ENCODE measurements at regions not wholly inside any gene's neighbourhood (a gene's known extent, or its start where the extent isn't known, plus 50 kb on each side); places are given as distances from the start of the nearest gene placed in this dataset.
"Not testable (repeated sequence)": the region's sequence is repeated elsewhere in the genome, so short reads cannot be mapped to it uniquely, and the experiment has no call there.

DNA sequence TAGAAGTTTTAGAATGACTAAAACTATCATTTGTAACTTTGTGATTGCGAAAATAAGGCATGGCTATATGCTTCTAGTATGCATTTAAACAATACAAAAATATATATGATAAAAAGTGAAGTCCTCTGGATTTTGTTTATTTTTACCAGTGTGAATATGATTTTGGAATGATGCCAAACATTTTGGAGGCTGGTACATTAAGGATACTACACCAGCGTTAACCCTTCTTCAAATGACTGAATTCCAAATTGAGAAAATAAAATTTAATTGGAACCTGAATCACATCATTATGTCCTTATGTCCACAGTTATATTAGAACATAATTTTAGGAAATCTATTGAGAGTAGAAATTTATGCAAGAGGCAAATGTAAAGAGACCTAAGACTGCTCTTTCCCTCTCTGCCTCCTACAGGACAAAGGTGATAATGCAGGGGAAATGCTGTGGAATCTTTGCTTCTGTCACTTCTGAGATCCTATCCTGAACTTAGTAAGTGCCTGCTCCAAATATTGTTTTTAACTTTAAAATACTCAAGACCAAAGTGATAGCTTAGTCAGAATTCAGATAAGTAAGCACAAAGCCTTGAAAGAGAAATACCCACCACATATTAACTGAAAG, 121.1 kb upstream of the NANOGP8 start:
- peak; percentile 13 for DNase-seq

DNA sequence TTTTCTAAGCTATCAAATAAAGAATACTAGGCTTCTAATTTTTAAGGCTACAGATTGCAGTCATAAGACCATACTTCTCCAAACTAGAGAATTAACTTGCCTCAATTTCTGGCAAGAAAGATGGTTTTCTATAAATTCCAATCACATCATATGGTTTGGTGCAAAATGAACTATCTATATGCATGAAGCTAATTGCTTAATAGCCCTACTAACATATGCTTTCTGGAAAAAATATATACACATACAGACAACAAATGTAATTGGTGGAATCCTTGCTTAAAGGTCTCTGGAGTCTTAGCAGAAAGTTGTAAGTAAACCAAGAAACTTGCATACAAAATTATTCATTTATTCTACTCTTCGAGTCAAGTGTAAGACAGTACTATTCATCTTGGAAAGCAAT, 113.1 kb upstream of the NANOGP8 start:
- DNase-seq, result no peak

DNA sequence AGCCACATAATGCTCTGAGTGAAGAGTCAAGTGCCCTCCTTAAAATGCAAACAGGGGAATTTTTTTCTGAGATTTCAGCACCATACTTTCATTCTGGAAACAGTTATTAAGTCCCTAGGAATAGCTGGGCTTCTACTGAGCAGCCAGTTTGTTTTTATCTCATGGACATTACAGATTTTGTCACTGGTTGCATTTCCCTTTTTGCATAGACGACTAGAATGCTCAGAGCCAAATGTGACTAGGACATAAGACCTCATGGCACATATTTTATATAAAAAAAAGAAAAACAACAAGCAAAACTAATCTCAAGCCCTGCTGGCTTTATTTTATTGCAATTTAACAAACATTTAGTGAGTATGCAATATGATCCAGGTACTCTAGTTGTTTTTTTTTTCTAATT, 112.7 kb upstream of the NANOGP8 start:
- no peak for DNase-seq

DNA sequence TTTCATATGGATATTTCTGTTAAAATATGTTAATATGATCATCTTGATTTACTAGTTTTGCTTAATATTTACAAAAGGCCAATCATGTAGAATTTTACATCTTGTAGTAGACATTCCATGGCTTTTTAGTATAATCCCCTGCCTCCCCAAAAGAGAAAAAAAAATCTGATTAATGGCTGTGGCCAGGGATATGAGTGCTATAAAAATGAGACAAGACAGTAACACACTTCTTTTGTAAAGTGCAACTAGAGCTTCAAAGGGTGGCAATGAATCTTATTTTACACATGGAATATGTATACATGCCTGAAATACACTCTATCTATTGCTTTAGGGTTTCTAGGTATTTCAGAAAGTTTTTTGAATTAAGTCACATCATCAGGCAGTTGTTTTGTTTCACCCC, 112.2 kb upstream of the NANOGP8 start:
- no peak for DNase-seq

DNA sequence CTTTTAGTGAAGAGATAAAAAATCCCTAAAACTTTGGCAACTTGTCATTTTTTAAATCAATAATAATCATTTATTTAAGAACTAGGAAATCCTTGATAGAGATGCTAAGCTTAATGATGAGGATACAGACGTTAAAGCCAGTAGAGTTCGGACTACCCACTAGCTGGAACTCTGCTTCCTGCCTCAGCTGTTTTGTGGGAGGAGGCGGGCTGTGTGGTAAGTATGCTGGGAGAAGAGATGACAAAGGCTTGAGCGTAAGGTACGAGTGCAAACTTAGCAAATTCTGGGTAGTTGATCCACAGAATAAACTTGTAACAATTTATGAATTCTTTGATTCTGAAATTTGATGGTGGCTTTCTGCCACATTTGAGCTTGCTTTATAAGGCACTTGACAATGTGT, 111.2 kb upstream of the NANOGP8 start:
- no peak for DNase-seq

DNA sequence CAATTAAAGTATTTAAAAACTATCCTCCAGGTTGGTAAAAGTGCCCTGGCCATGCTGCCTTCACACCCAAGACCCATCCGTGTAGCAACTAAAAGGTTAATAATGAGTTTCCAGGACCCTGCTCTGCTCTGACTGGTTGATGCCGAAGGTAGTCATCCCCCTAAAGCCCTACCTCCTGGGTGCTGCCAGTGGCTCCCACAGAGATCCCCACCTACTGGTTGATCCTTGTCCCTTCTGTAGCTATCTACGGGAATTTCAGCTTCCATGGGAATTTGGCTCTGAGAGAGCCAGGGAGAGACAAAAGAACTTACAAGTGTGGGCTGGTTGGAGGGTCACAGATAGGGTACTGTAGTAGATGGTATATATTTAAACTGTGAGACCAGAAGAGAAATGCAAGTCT, 110.6 kb upstream of the NANOGP8 start:
- no peak for DNase-seq

DNA sequence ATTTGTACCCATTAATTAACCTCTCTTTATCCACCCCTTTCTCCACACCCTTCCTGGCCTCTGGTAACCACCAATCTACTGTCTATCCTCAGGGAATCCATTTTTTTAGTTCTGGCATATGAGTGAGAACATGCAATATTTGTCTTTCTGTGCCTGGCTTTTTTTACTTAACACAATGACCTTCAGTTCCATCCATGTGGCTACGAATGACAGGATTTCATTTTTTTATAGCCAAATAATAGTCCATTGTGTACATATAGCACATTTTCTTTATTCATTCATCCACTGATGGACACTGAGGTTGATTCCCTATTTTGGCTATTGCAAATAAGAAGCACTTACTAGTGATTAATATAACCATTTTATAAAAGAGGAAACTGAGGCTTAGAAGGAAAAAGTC, 109.9 kb upstream of the NANOGP8 start:
- DNase-seq, result no peak

DNA sequence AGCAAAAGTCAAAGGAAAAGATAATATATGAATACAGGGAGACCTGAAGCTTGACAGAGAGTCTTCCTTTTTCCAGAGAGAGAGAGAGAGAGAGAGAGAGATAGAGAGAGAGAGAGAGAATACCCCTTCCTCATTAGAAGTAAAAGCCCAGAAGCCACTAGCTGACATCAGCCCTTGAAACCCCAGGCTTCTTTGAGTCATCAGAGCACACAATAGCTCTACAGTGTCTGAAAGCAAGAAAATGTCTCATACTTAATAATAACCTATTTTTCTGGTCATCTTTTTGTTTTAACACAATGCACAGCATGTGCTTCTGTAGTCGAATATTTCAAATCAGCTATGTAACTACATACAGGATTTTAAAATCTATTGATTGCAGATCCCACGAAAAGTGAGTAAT, 109.2 kb upstream of the NANOGP8 start:
- DNase-seq, result no peak

DNA sequence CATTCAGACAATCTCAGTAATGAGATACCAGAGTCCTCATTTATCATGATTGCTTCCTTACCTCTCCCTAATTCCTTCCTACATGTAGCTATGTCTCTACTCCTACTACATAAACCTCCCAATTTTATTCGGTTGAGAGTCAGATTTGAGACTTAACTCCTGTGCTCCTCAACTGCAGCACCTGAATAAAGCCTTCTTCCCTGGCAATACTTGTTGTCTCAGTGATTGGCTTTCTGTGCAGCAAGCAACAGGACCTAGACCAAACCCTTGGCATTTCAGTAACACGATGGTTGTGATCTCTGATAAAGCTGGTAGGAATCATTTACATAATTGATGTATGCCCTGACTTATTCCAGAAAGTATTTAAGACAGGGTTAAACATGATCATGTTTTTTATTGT, 106.7 kb upstream of the NANOGP8 start:
- no peak for DNase-seq

DNA sequence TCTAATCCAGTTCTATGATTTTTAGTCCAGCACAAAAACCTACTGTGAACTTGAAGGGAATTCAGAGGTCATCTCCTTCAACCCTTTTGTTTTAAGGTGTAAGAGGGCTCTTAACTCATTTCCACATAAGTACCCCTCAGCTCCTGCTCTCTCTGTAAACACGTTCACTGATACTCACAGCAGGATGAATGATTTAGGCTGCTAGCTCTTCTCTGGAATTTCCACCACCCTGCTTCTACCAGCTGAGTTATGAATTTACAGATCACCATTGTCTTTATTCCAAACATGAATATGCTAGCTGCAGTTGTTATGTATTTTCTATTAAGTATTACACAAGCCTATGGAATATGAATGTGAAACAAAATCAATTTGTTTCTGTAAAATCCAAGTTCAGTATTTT, 101.3 kb upstream of the NANOGP8 start:
- no peak for DNase-seq

DNA sequence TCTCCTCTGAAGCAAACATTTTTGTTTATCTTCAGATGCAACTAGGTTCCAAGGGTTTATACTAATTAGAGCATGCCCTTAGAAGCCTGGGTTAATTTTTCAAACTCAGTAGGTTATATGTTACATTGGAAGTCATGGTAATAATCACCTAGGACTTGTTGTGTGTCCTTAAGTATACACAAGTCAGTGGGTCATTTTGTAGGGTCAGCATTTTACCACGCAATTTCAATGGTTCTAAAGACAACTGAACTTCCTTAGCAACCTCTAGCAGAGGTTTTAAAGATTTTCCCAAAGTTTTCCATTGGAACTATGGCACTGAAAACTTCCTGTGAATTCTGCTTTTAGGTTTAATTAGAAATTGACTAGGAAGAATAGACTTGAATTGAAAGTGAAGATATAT, 99.6 kb upstream of the NANOGP8 start:
- no peak for DNase-seq

DNA sequence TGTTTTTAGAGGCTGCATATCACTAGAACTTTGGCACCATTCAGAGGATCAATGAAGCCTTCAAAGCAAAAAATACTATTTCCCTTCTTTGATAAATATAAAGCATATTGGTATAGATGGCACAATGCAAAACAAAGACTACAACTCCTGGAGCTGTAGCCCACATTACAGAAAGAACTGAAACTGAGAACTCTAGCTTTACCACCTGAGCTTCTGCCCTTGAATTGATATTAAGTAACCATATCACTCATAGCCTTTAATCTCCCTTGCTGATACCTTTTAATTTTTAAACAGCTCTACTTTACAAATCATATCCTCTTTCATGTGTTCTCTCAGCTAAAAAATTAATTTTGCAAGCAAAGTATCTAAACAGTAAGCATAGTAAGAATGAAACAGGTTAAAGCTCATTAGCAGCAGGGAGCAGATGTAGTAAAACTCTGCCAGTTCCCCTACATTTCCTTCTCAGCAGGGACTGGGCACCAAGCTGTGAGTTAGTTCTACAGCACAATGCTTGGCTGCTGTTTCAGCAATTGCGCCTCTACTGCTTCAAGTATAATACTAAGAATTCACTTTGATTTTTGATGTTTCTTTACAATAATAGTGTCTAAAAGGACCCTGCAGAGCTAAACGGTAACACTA, 97.9 kb upstream of the NANOGP8 start:
- no peak for DNase-seq

DNA sequence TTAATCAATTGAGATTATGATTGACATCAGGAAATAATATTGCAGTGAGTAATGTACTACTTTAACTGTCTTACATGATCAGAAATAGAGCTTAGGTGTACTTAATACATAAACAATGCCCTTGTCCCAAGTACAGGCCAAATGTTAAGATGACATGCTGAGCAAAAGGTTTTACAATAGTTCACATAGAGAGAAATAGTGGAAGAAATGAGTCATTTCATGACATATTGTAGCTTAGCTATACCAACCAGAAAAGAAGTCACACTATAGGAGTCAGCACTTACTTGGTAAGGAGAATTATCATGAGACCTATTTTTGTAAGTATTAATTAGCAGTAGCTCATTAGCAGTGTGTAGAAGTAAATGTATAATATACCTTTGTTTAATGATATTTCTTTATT, 96.4 kb upstream of the NANOGP8 start:
- peak; percentile 55 for DNase-seq

DNA sequence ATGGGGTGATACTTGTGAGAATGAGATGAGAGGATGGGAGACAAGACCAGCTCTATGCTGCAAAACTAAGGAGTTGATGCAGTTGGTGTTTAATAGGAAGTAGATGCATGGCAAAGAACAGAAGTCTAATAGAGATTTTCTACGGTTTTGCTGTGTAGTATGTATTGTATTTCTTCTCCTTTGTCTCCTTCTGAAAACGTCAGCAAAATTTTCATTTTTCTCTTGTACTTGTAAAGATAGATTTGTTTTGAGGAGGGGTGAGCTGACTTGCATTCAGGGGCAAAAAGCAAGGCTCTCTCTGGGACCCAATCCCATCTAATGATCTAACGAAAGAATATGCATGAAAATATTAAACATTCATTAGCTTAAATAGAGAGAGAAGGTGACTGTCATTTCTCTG, 94.6 kb upstream of the NANOGP8 start:
- DNase-seq, result no peak

DNA sequence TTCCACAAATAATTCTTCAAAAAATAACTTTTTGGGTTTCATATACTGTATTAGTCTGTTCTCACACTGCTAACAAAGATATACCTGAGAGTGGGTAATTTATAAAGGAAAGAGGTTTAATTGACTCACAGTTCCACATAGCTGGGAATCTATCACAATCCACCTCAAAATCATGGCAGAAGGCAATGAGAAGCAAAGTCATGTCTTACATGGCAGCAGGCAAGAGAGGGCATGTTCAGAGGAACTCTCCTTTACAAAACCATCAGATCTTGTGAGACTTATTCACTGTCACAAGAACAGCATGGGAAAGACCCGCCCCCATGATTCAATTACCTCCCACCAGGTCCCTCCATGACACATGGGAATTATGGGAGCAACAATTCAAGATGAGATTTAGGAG, 93.1 kb upstream of the NANOGP8 start:
- DNase-seq, result not testable (repeated sequence)

DNA sequence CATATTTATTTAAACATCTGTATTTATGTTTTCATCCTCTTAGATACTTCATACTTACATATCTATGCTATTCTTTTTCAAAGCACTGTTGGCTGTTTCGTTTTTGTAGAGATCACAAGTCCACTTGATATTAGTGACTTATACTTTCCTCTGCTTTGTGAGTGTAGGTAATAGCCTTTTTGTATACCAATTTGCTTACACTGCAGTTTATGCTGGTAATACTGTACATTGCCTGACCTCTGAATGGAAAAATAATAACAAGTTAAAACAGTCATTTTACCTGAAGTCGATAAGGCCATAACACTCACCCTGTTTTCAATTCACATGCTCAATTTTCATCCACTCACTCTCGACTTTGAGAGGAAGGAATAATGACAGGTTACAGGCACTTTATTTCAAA, 89.9 kb upstream of the NANOGP8 start:
- DNase-seq, result no peak

DNA sequence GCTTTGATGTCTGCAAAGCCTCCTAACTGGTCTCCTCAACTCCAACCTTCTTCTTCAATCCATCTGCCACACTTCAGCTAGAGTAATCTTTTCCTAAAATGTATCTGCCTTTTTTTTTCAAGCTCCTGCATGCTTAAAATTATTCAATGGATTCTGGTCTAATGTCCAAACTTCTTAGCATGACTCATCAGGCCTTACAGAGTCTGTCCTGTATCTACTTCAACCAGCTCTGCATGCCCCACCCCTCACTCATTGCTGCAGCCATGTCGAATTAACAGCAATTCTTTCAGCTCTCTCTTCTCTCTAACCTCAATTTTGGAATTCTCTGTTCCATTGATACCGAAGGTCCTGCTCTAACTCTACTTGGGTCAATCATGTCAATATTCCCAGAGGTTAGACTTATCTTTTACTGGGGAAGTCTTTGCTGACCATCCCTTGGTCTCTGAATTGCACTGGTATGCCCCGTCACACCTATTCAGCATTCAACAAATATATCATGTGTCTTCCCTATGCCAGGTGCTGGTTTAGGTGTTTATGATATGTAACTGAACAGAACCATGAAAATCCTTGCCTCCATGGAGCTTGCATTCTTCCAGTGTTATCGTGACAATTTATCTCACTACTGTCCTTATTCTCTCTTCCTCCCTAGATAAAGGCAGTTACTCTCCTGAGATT, 88.5 kb upstream of the NANOGP8 start:
- peak; percentile 67 for DNase-seq

DNA sequence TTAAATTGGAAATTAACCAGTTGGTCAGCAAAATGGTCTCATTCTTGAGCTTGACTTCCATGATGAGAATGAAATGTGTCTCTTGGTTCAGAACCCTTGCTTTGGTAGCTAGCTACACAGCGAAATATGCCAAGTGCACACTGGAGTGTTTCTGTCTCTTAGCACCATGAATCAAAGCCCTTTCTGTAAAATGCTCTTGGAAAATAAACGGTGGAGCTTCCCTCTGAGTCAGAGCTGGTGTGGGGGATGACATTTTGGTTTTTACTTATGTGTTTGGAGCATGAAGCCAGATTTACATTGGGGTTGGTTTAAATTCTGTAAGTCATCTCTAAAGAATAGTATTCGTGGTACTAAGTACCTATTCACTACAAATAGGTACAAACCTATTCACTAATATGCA, 85.1 kb upstream of the NANOGP8 start:
- DNase-seq, result peak; percentile 48

DNA sequence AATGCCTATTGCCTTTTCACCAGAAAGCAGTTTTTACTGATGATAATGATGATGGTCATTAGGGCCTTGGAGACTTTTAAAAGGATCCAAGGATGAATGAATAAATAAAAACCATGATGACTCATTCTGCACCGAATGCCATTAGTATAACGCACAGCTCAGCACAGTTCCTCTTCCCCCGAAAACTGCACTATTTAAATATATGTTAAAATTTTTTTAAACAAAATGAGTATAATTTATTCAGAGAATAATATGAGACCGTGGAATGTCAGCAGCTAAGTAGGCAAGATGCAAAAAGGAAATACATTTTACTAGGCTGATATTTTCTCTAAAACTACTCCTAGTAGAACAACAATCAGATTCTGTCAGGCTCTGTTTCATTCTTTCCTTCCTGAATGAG, 83.4 kb upstream of the NANOGP8 start:
- DNase-seq, result peak; percentile 83

DNA sequence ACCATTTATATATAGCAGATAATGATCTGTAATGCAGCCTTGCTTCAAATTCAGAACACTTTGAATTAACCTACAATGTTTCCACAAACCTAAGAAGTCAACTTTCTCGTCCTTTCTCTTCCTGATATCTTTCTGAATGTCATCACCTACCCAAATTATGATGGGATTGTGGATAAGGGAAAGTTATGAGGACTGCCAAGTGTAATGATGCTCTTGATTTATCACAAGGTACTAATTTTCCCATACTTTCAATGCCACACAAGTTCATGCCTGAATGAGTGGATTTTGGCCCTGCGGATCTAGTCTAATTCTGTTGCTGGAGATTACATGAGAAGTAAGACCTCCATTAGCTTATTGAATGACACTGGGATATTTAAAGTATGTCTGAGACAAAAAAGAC, 82.6 kb upstream of the NANOGP8 start:
- no peak for DNase-seq

DNA sequence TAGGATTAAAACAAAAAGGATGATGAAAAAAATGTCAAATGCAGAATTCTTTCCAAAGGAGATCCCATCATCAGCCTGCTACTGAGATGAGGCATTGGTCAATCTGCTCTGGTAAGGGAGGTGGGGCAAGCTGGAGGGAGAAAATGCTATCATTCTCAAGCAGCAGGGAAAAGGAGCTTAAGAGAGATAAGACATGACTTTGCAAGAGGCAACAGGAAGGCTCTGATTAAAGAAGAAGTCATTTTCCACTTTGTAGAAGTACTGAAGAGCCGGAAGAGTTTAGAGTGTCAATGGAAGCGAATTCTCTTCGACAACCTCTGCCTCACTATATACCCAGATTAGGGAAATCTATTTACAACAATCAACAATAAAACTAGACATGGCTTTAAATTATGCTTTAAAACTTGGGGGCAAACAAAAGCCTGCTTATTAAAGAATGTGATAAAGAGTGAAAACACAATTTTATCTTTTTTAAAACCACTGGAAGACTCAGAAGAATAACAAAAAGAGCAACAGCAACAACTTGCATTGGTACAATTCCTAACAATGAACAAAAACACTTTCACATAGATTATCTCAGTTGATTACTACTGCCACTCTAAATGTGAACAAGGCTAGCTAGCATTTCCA, 81.8 kb upstream of the NANOGP8 start:
- DNase-seq, result peak; percentile 24

DNA sequence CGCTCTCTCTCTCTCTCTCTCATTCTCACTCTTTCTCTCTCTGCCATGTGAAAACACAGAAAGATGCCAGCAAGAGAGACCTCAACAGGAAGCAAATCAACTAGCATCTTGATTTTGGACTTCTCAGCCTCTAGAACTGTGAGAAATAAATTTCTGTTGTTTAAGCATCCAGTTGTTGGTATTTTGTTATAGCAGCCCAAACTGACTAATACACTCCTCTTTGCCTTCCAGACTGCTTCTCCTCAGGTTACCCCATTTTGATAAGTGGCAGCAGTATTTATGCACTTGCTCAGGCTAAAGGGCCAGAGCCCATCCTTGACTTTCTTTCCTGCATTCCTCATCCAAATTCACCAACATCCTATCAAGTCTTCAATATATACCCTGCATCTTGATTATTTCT, 76.6 kb upstream of the NANOGP8 start:
- no peak for DNase-seq

DNA sequence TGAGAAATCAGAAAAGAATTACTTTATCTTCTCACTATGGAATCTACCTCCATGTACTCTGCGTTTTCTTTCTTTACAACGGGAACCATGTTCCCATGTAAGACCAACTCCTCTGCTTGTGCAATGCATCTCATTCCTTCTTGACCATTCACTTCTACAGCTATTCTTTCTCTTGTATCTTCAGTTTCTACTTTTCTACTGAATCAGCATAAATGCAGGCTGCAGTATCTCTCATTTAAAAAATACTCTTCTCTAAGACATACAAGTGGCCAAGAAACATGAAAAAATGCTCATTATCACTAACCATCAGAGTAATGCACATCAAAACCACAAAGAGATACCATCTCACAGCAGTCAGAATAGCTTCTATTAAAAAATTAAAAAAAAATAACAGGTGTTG, 74.1 kb upstream of the NANOGP8 start:
- DNase-seq, result no peak

DNA sequence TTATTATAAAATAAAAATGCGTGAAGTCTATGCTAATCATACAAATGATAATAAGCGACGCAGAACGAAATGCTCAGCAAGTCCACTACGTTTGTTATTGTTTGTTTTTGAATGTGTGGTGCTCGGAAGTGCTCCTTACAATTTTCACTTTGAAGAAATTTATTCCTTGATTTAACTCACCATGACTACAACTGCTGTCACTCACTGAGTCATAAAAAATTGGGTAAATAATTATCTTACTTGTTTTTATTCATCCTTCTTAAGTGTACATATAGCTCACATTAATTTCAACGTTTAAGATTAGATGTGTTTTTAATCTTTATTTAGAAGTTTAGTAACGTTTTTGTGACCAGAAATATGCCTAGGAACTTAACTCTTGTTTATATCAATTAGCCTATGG, 66.7 kb upstream of the NANOGP8 start:
- DNase-seq, result no peak
